RPMI7951 (cell line): ENCODE measurements at regions not wholly inside any gene's neighbourhood (a gene's known extent, or its start where the extent isn't known, plus 50 kb on each side); places are given as distances from the start of the nearest gene placed in this dataset.

Source experiments
- DNase-seq: peaks from one replicate; pipeline ENCODE4 v3.0.0-alpha.2; 2012; ENCODE audit warnings: low read depth

- DNase-seq: no peak
These were observed 94.4 kb upstream of the FOXC1 start for GRCh38 chr6:1515280-1515679.

GRCh38 chr6:1515781-1516180, 93.9 kb upstream of the FOXC1 start:
- DNase-seq: no peak

- DNase-seq: no peak
These were observed 92.8 kb upstream of the FOXC1 start for GRCh38 chr6:1516742-1517520.

GRCh38 chr6:1518855-1519254, 90.9 kb upstream of the FOXC1 start:
- DNase-seq: no peak

- no peak for DNase-seq
These were observed 90.1 kb upstream of the FOXC1 start for GRCh38 chr6:1519597-1519996.

- no peak for DNase-seq
These were observed 86.9 kb upstream of the FOXC1 start for GRCh38 chr6:1522779-1523178.

GRCh38 chr6:1524040-1524480, 85.7 kb upstream of the FOXC1 start:
- DNase-seq: no peak

GRCh38 chr6:1525364-1526038, 84.2 kb upstream of the FOXC1 start:
- DNase-seq: no peak

GRCh38 chr6:1526398-1527072, 83.2 kb upstream of the FOXC1 start:
- peak; percentile 9 for DNase-seq

GRCh38 chr6:1527073-1527457, 82.7 kb upstream of the FOXC1 start:
- DNase-seq: peak; percentile 64

- DNase-seq: no peak
These were observed 74.4 kb upstream of the FOXC1 start for GRCh38 chr6:1535295-1535694.

GRCh38 chr6:1536526-1537429, 72.9 kb upstream of the FOXC1 start:
- no peak for DNase-seq

GRCh38 chr6:1538369-1538768, 71.3 kb upstream of the FOXC1 start:
- no peak for DNase-seq

- no peak for DNase-seq
These were observed 70.8 kb upstream of the FOXC1 start for GRCh38 chr6:1538810-1539478.

GRCh38 chr6:1540864-1541521, 68.7 kb upstream of the FOXC1 start:
- DNase-seq: no peak

GRCh38 chr6:1542335-1542734, 67.4 kb upstream of the FOXC1 start:
- no peak for DNase-seq

- no peak for DNase-seq
These were observed 67.0 kb upstream of the FOXC1 start for GRCh38 chr6:1542764-1543163.

- DNase-seq: no peak
These were observed 65.7 kb upstream of the FOXC1 start for GRCh38 chr6:1544000-1544399.

- DNase-seq: no peak
These were observed 65.1 kb upstream of the FOXC1 start for GRCh38 chr6:1544603-1545002.

- no peak for DNase-seq
These were observed 64.1 kb upstream of the FOXC1 start for GRCh38 chr6:1545654-1546053.

GRCh38 chr6:1547785-1548184, 61.9 kb upstream of the FOXC1 start:
- no peak for DNase-seq
